ELF-1 (cell line): ENCODE measurements at regions not wholly inside any gene's neighbourhood (a gene's known extent, or its start where the extent isn't known, plus 50 kb on each side); places are given as distances from the start of the nearest gene placed in this dataset.

Experiments
- DNase-seq: peaks from one replicate; pipeline ENCODE4 v3.0.0-alpha.2; 2016; ENCODE audit warnings: low read depth, low spot score

- DNase-seq: peak; percentile 16
Observed at GRCh38 chr3:187618722-187619121, 51.5 kb downstream of the SST start.

- DNase-seq: no peak
Observed at GRCh38 chr3:187617213-187617612, 53.0 kb downstream of the SST start.

GRCh38 chr3:187616307-187616972, 53.8 kb downstream of the SST start:
- peak; percentile 72 for DNase-seq

- no peak for DNase-seq
Observed at GRCh38 chr3:187615630-187616029, 54.6 kb downstream of the SST start.

- DNase-seq: no peak
Observed at GRCh38 chr3:187612656-187613055, 57.5 kb downstream of the SST start.

GRCh38 chr3:187610981-187611511, 59.1 kb downstream of the SST start:
- DNase-seq: no peak

- DNase-seq: no peak
Observed at GRCh38 chr3:187594272-187594671, 75.9 kb downstream of the SST start.

- DNase-seq: no peak
Observed at GRCh38 chr3:187593451-187593850, 76.7 kb downstream of the SST start.

- no peak for DNase-seq
Observed at GRCh38 chr3:187590861-187591576, 79.2 kb downstream of the SST start.

- DNase-seq: no peak
Observed at GRCh38 chr3:187587076-187587475, 83.1 kb downstream of the SST start.

GRCh38 chr3:187586226-187586625, 84.0 kb downstream of the SST start:
- no peak for DNase-seq

GRCh38 chr3:187572441-187572840, 97.8 kb downstream of the SST start:
- DNase-seq: no peak

- DNase-seq: no peak
Observed at GRCh38 chr3:187571701-187572100, 98.5 kb downstream of the SST start.

GRCh38 chr3:187570776-187571175, 99.4 kb downstream of the SST start:
- DNase-seq: peak; percentile 46

GRCh38 chr3:187568171-187568570, 102.0 kb downstream of the SST start:
- DNase-seq: no peak

- no peak for DNase-seq
Observed at GRCh38 chr3:187567661-187568121, 102.5 kb downstream of the SST start.

- DNase-seq: no peak
Observed at GRCh38 chr3:187567021-187567420, 103.2 kb downstream of the SST start.

GRCh38 chr3:187565701-187566100, 104.5 kb downstream of the SST start:
- no peak for DNase-seq

GRCh38 chr3:187558990-187559389, 111.2 kb downstream of the SST start:
- DNase-seq: no peak

- no peak for DNase-seq
Observed at GRCh38 chr3:187551416-187551815, 118.8 kb downstream of the SST start.

- no peak for DNase-seq
Observed at GRCh38 chr3:187550446-187550845, 119.7 kb downstream of the SST start.

- no peak for DNase-seq
Observed at GRCh38 chr3:187545366-187545765, 124.8 kb downstream of the SST start.

- DNase-seq: no peak
Observed at GRCh38 chr3:187544326-187544725, 125.9 kb downstream of the SST start.
